ENCODE measurements at regions not wholly inside any gene's neighbourhood (a gene's known extent, or its start where the extent isn't known, plus 50 kb on each side); places are given as distances from the start of the nearest gene placed in this dataset.

DNA sequence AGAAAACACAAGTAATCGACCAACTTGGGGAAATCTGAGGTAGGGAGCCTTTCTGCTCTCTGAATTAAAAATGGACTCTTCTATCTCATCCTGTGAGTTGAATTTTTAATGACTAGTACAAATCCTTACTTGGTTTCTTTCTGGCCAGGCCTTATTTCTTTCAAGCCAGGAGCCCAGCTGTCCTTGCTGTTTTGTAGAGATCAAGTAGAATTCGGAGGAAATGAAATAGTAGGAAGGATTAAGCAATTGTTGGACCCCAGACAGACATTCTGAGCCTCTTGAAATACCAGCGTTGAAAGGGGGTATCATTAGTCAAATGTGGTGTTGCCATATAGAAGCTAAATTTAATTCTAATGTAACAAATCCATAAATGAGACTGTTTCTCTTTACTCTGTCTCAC lies 53.7 kb upstream of the SMIM15 start:
- H3K9ac ChIP-seq (ENCODE audit: low read length in 3 of 3): no peak overlapping the region
- no peak for FAIRE-seq
- H3K27me3 ChIP-seq (ENCODE audit: control insufficient read depth, insufficient read depth, low read length): no peaks in the 10 kb centered on the region
- H3K27ac ChIP-seq (ENCODE audit: low read depth in 2 of 2, low read length in 2 of 2): no peak overlapping the region
- TF ChIP-seq, protein P1, sequence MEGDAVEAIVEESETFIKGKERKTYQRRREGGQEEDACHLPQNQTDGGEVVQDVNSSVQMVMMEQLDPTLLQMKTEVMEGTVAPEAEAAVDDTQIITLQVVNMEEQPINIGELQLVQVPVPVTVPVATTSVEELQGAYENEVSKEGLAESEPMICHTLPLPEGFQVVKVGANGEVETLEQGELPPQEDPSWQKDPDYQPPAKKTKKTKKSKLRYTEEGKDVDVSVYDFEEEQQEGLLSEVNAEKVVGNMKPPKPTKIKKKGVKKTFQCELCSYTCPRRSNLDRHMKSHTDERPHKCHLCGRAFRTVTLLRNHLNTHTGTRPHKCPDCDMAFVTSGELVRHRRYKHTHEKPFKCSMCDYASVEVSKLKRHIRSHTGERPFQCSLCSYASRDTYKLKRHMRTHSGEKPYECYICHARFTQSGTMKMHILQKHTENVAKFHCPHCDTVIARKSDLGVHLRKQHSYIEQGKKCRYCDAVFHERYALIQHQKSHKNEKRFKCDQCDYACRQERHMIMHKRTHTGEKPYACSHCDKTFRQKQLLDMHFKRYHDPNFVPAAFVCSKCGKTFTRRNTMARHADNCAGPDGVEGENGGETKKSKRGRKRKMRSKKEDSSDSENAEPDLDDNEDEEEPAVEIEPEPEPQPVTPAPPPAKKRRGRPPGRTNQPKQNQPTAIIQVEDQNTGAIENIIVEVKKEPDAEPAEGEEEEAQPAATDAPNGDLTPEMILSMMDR (IDR thresholded peaks at IDR 0.05; ENCODE audit: borderline replicate concordance, extremely low read depth, insufficient read depth): no peak
- no peaks in the 10 kb centered on the region for H3K36me3 ChIP-seq (ENCODE audit: control insufficient read depth in 2 of 3, insufficient read depth in 3 of 3, low read length in 3 of 3)
- no peak overlapping the region for H3K4me3 ChIP-seq (ENCODE audit: low read length in 3 of 3)
- no peaks in the 10 kb centered on the region for H3K4me1 ChIP-seq (ENCODE audit: control insufficient read depth in 2 of 3, insufficient read depth in 2 of 3, low read depth in 1 of 3, low read length in 3 of 3)
- DNase-seq: no peak
- peaks cover 0 to 7% (median 0%) of the 10 kb centered on the region in 3 donors for H3K9me3 ChIP-seq (ENCODE audit: control insufficient read depth in 2 of 3, insufficient read depth in 1 of 3, low read length in 3 of 3)
- intact Hi-C loops (cut with DNase I): no loop called here

- intact Hi-C loops (cut with DNase I): no loop called here
- no peaks in the 10 kb centered on the region for H3K36me3 ChIP-seq (ENCODE audit: control insufficient read depth in 2 of 3, insufficient read depth in 3 of 3, low read length in 3 of 3)
- TF ChIP-seq, protein P1 (IDR thresholded peaks at IDR 0.05; ENCODE audit: borderline replicate concordance, extremely low read depth, insufficient read depth): no peak
These were observed 54.5 kb upstream of the SMIM15 start for GRCh38 chr5:61216741-61217140.

GRCh38 chr5:61217214-61217613 lies 54.9 kb upstream of the SMIM15 start:
- no peaks in the 10 kb centered on the region for H3K27me3 ChIP-seq (ENCODE audit: control insufficient read depth, insufficient read depth, low read length)
- TF ChIP-seq, protein P1 (IDR thresholded peaks at IDR 0.05; ENCODE audit: borderline replicate concordance, extremely low read depth, insufficient read depth): no peak
- intact Hi-C loops (cut with DNase I): no loop called here
- no peak overlapping the region for H3K4me3 ChIP-seq (ENCODE audit: low read length in 3 of 3)
- H3K4me1 ChIP-seq (ENCODE audit: control insufficient read depth in 2 of 3, insufficient read depth in 2 of 3, low read depth in 1 of 3, low read length in 3 of 3): no peaks in the 10 kb centered on the region
- H3K9me3 ChIP-seq (ENCODE audit: control insufficient read depth in 2 of 3, insufficient read depth in 1 of 3, low read length in 3 of 3): peaks cover 0 to 7% (median 0%) of the 10 kb centered on the region in 3 donors
- no peak overlapping the region for H3K27ac ChIP-seq (ENCODE audit: low read depth in 2 of 2, low read length in 2 of 2)
- no peak for DNase-seq
- H3K9ac ChIP-seq (ENCODE audit: low read length in 3 of 3): no peak overlapping the region
- no peak for FAIRE-seq
- no peaks in the 10 kb centered on the region for H3K36me3 ChIP-seq (ENCODE audit: control insufficient read depth in 2 of 3, insufficient read depth in 3 of 3, low read length in 3 of 3)

More at GRCh38 chr5:61216741-61217140, 54.5 kb upstream of the SMIM15 start:
- Histone ChIP-seq H3K4me1 (ENCODE audit: control insufficient read depth in 2 of 3, insufficient read depth in 2 of 3, low read depth in 1 of 3, low read length in 3 of 3) (no peaks in the 10 kb centered on the region), H3K9me3 (ENCODE audit: control insufficient read depth in 2 of 3, insufficient read depth in 1 of 3, low read length in 3 of 3) (peaks cover 0 to 7% (median 0%) of the 10 kb centered on the region in 3 donors), H3K27me3 (ENCODE audit: control insufficient read depth, insufficient read depth, low read length) (no peaks in the 10 kb centered on the region), H3K9ac (ENCODE audit: low read length in 3 of 3) (no peak overlapping the region), H3K27ac (ENCODE audit: low read depth in 2 of 2, low read length in 2 of 2) (no peak overlapping the region), H3K4me3 (ENCODE audit: low read length in 3 of 3) (no peak overlapping the region)
- DNase-seq (no peak), FAIRE-seq (no peak)

- no peaks in the 10 kb centered on the region for H3K36me3 ChIP-seq (ENCODE audit: control insufficient read depth in 2 of 3, insufficient read depth in 3 of 3, low read length in 3 of 3)
- no peaks in the 10 kb centered on the region for H3K9me3 ChIP-seq (ENCODE audit: control insufficient read depth in 2 of 3, insufficient read depth in 1 of 3, low read length in 3 of 3)
- no peak overlapping the region for H3K9ac ChIP-seq (ENCODE audit: low read length in 3 of 3)
- no peak for DNase-seq
- peak overlapping the region in 1 of 3 donors; percentile 25 for H3K4me3 ChIP-seq (ENCODE audit: low read length in 3 of 3)
- intact Hi-C loops (cut with DNase I): no loop called here
- no peak for FAIRE-seq
- H3K27ac ChIP-seq (ENCODE audit: low read depth in 2 of 2, low read length in 2 of 2): peak overlapping the region; percentile 5 to 38
- no peaks in the 10 kb centered on the region for H3K27me3 ChIP-seq (ENCODE audit: control insufficient read depth, insufficient read depth, low read length)
- TF ChIP-seq, protein P1 (IDR thresholded peaks at IDR 0.05; ENCODE audit: borderline replicate concordance, extremely low read depth, insufficient read depth): no peak
- H3K4me1 ChIP-seq (ENCODE audit: control insufficient read depth in 2 of 3, insufficient read depth in 2 of 3, low read depth in 1 of 3, low read length in 3 of 3): peaks cover 0 to 6% (median 0%) of the 10 kb centered on the region in 3 donors
These were observed 66.0 kb upstream of the SMIM15 start for GRCh38 chr5:61228229-61228628.
